ENCODE measurements at regions not wholly inside any gene's neighbourhood (a gene's known extent, or its start where the extent isn't known, plus 50 kb on each side); places are given as distances from the start of the nearest gene placed in this dataset.

GRCh38 chr6:131366223-131366622 is 206.8 kb upstream of the ARG1 start:
- no TSS peak for BruUV-seq (replicated peaks)
- no peaks in the 10 kb centered on the region for H3K36me3 ChIP-seq (ENCODE audit: control insufficient read depth, insufficient read depth, low read length)
- no peak for DNase-seq (ENCODE audit: low read depth, low spot score)
- in situ Hi-C loops (cut with HindIII; ENCODE audit: low pct_unique_long_range_greater_than_20kb, low sequenced_read_pairs) (no loop called here), intact Hi-C loops (cut with micrococcal nuclease; ENCODE audit: unreplicated experiment) (no loop called here)
- no peak overlapping the region for H3K27ac ChIP-seq (ENCODE audit: low read length)
- TF ChIP-seq TCF7L2 (IDR thresholded peaks at IDR 0.05; ENCODE audit: low read depth, low read length) (no peak), POLR2AphosphoS5 (IDR thresholded peaks at IDR 0.05; ENCODE audit: low read depth, low read length) (no peak), SIN3A (IDR thresholded peaks at IDR 0.05; ENCODE audit: borderline replicate concordance, insufficient read depth, low read depth, low read length) (no peak), REST (IDR thresholded peaks at IDR 0.05; ENCODE audit: insufficient read depth in 1 of 2, low read depth in 2 of 2, low read length in 1 of 2) (no peak)
- TF ChIP-seq, protein P1, sequence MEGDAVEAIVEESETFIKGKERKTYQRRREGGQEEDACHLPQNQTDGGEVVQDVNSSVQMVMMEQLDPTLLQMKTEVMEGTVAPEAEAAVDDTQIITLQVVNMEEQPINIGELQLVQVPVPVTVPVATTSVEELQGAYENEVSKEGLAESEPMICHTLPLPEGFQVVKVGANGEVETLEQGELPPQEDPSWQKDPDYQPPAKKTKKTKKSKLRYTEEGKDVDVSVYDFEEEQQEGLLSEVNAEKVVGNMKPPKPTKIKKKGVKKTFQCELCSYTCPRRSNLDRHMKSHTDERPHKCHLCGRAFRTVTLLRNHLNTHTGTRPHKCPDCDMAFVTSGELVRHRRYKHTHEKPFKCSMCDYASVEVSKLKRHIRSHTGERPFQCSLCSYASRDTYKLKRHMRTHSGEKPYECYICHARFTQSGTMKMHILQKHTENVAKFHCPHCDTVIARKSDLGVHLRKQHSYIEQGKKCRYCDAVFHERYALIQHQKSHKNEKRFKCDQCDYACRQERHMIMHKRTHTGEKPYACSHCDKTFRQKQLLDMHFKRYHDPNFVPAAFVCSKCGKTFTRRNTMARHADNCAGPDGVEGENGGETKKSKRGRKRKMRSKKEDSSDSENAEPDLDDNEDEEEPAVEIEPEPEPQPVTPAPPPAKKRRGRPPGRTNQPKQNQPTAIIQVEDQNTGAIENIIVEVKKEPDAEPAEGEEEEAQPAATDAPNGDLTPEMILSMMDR (IDR thresholded peaks at IDR 0.05), result no peak
- ChIA-PET POLR2A (no interaction called here), CTCF (no interaction called here)
- ATAC-seq, result no peak
- H3K4me1 ChIP-seq (ENCODE audit: control insufficient read depth, insufficient read depth, low read length), result no peaks in the 10 kb centered on the region
- no peaks in the 10 kb centered on the region for H3K9me3 ChIP-seq (ENCODE audit: control insufficient read depth, insufficient read depth, low read depth, low read length)
- no peak overlapping the region for H3K4me3 ChIP-seq (ENCODE audit: low read depth in 2 of 2, low read length in 2 of 2)
- no peaks in the 10 kb centered on the region; the same call in 1 of the 2 replicates for H3K27me3 ChIP-seq (ENCODE audit: control insufficient read depth, insufficient read depth, low read length)

DNA sequence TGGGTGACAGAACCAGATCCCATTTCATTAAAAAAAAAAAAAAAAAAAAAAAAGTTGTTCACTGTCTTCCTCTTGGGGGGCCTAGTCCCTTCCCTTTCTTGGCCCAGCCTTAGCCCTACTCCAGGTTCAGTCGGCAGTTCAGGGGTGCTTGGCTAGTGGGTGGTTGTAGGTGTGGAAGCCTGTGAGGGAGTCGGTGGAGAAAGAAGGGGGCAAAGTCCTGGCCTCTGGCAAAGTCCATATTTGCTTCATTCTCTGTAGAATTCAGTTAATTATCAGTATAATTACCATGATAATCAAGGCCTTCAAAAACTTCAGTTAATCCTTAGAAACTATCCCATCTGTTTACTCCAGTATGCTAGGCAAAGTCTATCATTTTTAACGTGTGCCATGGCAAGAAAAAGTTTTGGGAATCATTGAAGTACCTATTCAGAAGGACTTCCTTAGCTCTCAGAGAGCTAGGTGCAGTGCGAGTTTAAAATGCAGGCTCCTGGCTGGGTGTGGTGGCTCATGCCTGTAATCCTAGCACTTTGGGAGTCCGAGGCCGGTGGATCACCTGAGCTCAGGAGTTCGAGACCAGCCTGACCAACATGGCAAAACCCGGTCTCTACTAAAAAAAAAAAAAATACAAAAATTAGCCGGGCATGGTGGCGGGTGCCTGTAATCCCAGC is 205.7 kb upstream of the ARG1 start:
- no peak overlapping the region for H3K27ac ChIP-seq (ENCODE audit: low read length)
- in situ Hi-C loops (cut with HindIII; ENCODE audit: low pct_unique_long_range_greater_than_20kb, low sequenced_read_pairs) (no loop called here), intact Hi-C loops (cut with micrococcal nuclease; ENCODE audit: unreplicated experiment) (no loop called here)
- H3K27me3 ChIP-seq (ENCODE audit: control insufficient read depth, insufficient read depth, low read length), result no peaks in the 10 kb centered on the region; the same call in 1 of the 2 replicates
- no peak for DNase-seq (ENCODE audit: low read depth, low spot score)
- no peak overlapping the region for H3K4me3 ChIP-seq (ENCODE audit: low read depth in 2 of 2, low read length in 2 of 2)
- H3K4me1 ChIP-seq (ENCODE audit: control insufficient read depth, insufficient read depth, low read length), result no peaks in the 10 kb centered on the region
- no TSS peak for BruUV-seq (replicated peaks)
- ChIA-PET POLR2A (no interaction called here), CTCF (no interaction called here)
- no peak for TF ChIP-seq TCF7L2 (IDR thresholded peaks at IDR 0.05; ENCODE audit: low read depth, low read length)
- TF ChIP-seq REST (IDR thresholded peaks at IDR 0.05; ENCODE audit: insufficient read depth in 1 of 2, low read depth in 2 of 2, low read length in 1 of 2), result no peak
- no peak for TF ChIP-seq SIN3A (IDR thresholded peaks at IDR 0.05; ENCODE audit: borderline replicate concordance, insufficient read depth, low read depth, low read length)
- no peak for TF ChIP-seq POLR2AphosphoS5 (IDR thresholded peaks at IDR 0.05; ENCODE audit: low read depth, low read length)
- TF ChIP-seq, protein P1 (IDR thresholded peaks at IDR 0.05), result no peak
- ATAC-seq, result no peak
- no peaks in the 10 kb centered on the region for H3K36me3 ChIP-seq (ENCODE audit: control insufficient read depth, insufficient read depth, low read length)
- H3K9me3 ChIP-seq (ENCODE audit: control insufficient read depth, insufficient read depth, low read depth, low read length), result no peaks in the 10 kb centered on the region
